ENCODE measurements at regions not wholly inside any gene's neighbourhood (a gene's known extent, or its start where the extent isn't known, plus 50 kb on each side); places are given as distances from the start of the nearest gene placed in this dataset.

DNA sequence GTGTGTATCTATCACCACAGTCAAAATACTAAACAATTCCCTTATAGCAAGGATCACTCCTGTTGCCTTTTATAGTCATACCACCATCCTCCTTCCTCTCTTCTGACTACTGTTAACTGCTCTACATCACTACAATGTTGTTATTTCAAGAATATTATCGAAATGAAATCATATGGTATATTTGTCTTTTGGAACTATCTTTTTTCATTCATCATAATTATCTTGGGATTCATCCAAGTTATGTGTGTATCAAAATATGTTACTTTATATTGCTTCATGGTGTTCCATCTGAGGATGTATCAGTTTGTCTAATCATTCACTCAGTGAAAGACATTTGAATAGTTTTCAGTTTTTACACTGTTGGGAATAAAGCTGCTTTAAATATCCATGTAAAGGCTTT lies 1423.0 kb upstream of the PIK3C3 start:
- TF ChIP-seq, protein P1, sequence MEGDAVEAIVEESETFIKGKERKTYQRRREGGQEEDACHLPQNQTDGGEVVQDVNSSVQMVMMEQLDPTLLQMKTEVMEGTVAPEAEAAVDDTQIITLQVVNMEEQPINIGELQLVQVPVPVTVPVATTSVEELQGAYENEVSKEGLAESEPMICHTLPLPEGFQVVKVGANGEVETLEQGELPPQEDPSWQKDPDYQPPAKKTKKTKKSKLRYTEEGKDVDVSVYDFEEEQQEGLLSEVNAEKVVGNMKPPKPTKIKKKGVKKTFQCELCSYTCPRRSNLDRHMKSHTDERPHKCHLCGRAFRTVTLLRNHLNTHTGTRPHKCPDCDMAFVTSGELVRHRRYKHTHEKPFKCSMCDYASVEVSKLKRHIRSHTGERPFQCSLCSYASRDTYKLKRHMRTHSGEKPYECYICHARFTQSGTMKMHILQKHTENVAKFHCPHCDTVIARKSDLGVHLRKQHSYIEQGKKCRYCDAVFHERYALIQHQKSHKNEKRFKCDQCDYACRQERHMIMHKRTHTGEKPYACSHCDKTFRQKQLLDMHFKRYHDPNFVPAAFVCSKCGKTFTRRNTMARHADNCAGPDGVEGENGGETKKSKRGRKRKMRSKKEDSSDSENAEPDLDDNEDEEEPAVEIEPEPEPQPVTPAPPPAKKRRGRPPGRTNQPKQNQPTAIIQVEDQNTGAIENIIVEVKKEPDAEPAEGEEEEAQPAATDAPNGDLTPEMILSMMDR (IDR thresholded peaks at IDR 0.05; ENCODE audit: low read depth, low read length): no peak
- no peak for TF ChIP-seq POLR2A (IDR thresholded peaks at IDR 0.05; ENCODE audit: extremely low read depth, insufficient read length)
- TF ChIP-seq, protein P2, sequence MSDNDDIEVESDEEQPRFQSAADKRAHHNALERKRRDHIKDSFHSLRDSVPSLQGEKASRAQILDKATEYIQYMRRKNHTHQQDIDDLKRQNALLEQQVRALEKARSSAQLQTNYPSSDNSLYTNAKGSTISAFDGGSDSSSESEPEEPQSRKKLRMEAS (IDR thresholded peaks at IDR 0.05; ENCODE audit: low read depth, low read length): no peak
